ENCODE measurements at regions not wholly inside any gene's neighbourhood (a gene's known extent, or its start where the extent isn't known, plus 50 kb on each side); places are given as distances from the start of the nearest gene placed in this dataset.

DNA sequence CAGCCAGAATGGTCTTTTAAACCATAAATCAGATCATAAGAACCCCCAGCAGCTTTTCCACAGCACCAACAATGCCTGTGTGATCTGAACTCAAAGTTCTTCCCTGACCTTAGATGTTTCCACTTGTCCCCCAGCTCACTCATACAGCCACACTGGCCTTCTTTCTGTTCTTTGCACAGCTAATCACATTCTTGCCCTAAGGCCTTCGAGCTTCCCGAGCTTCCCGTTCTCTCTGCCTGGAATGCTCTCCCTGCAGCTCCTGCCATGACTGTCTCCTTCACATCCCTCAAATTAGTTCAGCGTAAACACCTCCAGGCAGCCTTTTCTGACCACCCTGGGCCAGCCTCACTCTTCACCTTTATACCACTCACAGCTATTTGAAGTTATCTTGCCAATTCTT is 166.8 kb upstream of the NFE2L3 start:
- TF ChIP-seq POLR2A (IDR thresholded peaks at IDR 0.05; ENCODE audit: low read depth, low read length): no peak
- TF ChIP-seq PAX5 (IDR thresholded peaks at IDR 0.05; ENCODE audit: insufficient read depth, low read length, severe bottlenecking): no peak
- TF ChIP-seq TAF1 (IDR thresholded peaks at IDR 0.05; ENCODE audit: low read depth, low read length): no peak
- no peak for TF ChIP-seq POLR2AphosphoS5 (IDR thresholded peaks at IDR 0.05; ENCODE audit: low read depth, low read length)
- no peak for TF ChIP-seq SPI1 (IDR thresholded peaks at IDR 0.05; ENCODE audit: low read depth, low read length)
